A549 (cell line): ENCODE measurements at regions not wholly inside any gene's neighbourhood (a gene's known extent, or its start where the extent isn't known, plus 50 kb on each side); places are given as distances from the start of the nearest gene placed in this dataset.

ENCODE experiments used
- ATAC-seq, 2 experiments: fragments of 200-7000 bp in 1 of 2; fragments of >200 bp in 1 of 2; cut with Nextera tagmentation in 1 of 2; cut with Tn5 transposase in 1 of 2; 3 replicates each; pipeline versions ENCODE4 v1.8.0 to v1.9.1; 2018 to 2020; ENCODE audit warnings: mild to moderate bottlenecking in 1 of 2, moderate library complexity in 1 of 2
- CTCF ChIA-PET: fragments of 300-600 bp; sonication (Branson Sonifier 250); formaldehyde crosslinking; extraction: SDS; loops from one replicate; lab custom pipeline; 2021; ENCODE audit warnings: antibody characterized with exemption, inconsistent platforms; lab: Yijun Ruan, JAX
- POLR2A ChIA-PET: fragments of 350-600 bp; formaldehyde crosslinking; extraction: SDS; loops from one replicate; lab custom pipeline; 2021; ENCODE audit warnings: antibody characterized with exemption, inconsistent platforms; lab: Yijun Ruan, JAX
- DNase-seq, 2 experiments: peaks; one replicate each; pipeline versions ENCODE4 v3.0.0 to v3.0.0-alpha.2; 2011 to 2016; ENCODE audit warnings: low read depth in 1 of 2, low spot score in 1 of 2
- FAIRE-seq: peaks from 2 replicates; lab custom pipeline; 2011; peaks lifted over from hg19 to GRCh38; lab: Jason Lieb, UNC
- H3K27ac ChIP-seq, 2 experiments: fragments of >200 bp; sonication (Bioruptor Twin); formaldehyde crosslinking; 3 replicates each; pipeline ENCODE4 v1.5.1; 2016 to 2017
- H3K4me1 ChIP-seq: fragments of >200 bp; sonication (Bioruptor Twin); formaldehyde crosslinking; 3 replicates; pipeline ENCODE4 v1.6.1; 2016
- H3K4me2 ChIP-seq: fragments of >200 bp; sonication (Bioruptor Twin); formaldehyde crosslinking; 3 replicates; pipeline ENCODE4 v1.6.1; 2016
- H3K4me3 ChIP-seq: fragments of >200 bp; sonication (Bioruptor Twin); formaldehyde crosslinking; 3 replicates; pipeline ENCODE4 v1.5.1; 2016
- H3K9me3 ChIP-seq: fragments of >200 bp; sonication (Bioruptor Twin); formaldehyde crosslinking; 3 replicates; pipeline ENCODE4 v1.6.1; 2016
- CBX2 ChIP-seq: fragments of 200-600 bp; sonication (generic); IDR thresholded peaks from 2 replicates; pipeline ENCODE4 v1.6.1; 2016; ENCODE audit warnings: low read depth, mild to moderate bottlenecking, borderline replicate concordance
- E2F6 ChIP-seq: IDR thresholded peaks from 2 replicates; pipeline ENCODE4 v1.6.1; 2012; ENCODE audit warnings: low read depth, borderline replicate concordance
- EHMT2 ChIP-seq: fragments of 200-600 bp; sonication (generic); IDR thresholded peaks from 2 replicates; pipeline ENCODE4 v1.6.1; 2016; ENCODE audit warnings: antibody characterized with exemption, low read depth, mild to moderate bottlenecking, moderate library complexity
- ESRRA ChIP-seq: fragments of 150-350 bp; IDR thresholded peaks from 2 replicates; pipeline ENCODE4 v1.6.1; 2014; ENCODE audit warnings: mild to moderate bottlenecking, low read length, borderline replicate concordance
- FOSL2 ChIP-seq, 2 experiments: fragments of 450-650 bp in 1 of 2; fragments of >200 bp in 1 of 2; sonication (Bioruptor Twin) in 1 of 2; formaldehyde crosslinking; IDR thresholded peaks; 2 replicates each; pipeline versions ENCODE4 v1.5.0 to v1.6.1; 2016 to 2020; ENCODE audit warnings: mild to moderate bottlenecking in 1 of 2, moderate library complexity in 1 of 2
- HDAC2 ChIP-seq: fragments of 200-600 bp; sonication (generic); IDR thresholded peaks from 2 replicates; pipeline ENCODE4 v1.6.1; 2016
- HOXA7 ChIP-seq: fragments of 250-450 bp; sonication (Bioruptor Pico); IDR thresholded peaks from 2 replicates; pipeline ENCODE4 v1.5.0; 2020; ENCODE audit warnings: mild to moderate bottlenecking, moderate library complexity
- KDM5A ChIP-seq: fragments of 200-600 bp; sonication (generic); IDR thresholded peaks from 2 replicates; pipeline ENCODE4 v1.6.1; 2016; ENCODE audit warnings: antibody characterized with exemption, mild to moderate bottlenecking
- MAFK ChIP-seq: fragments of 450-650 bp; IDR thresholded peaks from 2 replicates; pipeline ENCODE4 v1.6.1; 2014; ENCODE audit not compliant: partially characterized antibody
- MAZ ChIP-seq: fragments of 150-350 bp; IDR thresholded peaks from 2 replicates; pipeline ENCODE4 v1.6.1; 2014; ENCODE audit warnings: antibody characterized with exemption, low read depth, low read length, borderline replicate concordance
- MYC ChIP-seq: IDR thresholded peaks from 2 replicates; pipeline ENCODE4 v1.6.1; 2012; ENCODE audit warnings: mild to moderate bottlenecking, inconsistent platforms, low read length, improper control_type of control experiment, borderline replicate concordance
- NFE2L2 ChIP-seq: fragments of 150-350 bp; conservative IDR thresholded peaks from 2 replicates; pipeline ENCODE4 v1.6.1; 2014; ENCODE audit warnings: low read length
- NPAS2 ChIP-seq: fragments of 250-450 bp; sonication (Bioruptor Pico); IDR thresholded peaks from 2 replicates; pipeline ENCODE4 v1.8.0; 2022; ENCODE audit warnings: mild to moderate bottlenecking, moderate library complexity, borderline replicate concordance
- POLR2AphosphoS2 ChIP-seq: conservative IDR thresholded peaks from 2 replicates; pipeline ENCODE4 v1.6.1; 2012; ENCODE audit warnings: low read length, improper control_type of control experiment, inconsistent platforms
- RARB ChIP-seq: fragments of 250-450 bp; sonication (Bioruptor Pico); IDR thresholded peaks from 2 replicates; pipeline ENCODE4 v1.8.0; 2021; ENCODE audit warnings: mild to moderate bottlenecking, moderate library complexity
- REST ChIP-seq: fragments of 200-600 bp; sonication (generic); IDR thresholded peaks from 2 replicates; pipeline ENCODE4 v1.6.1; 2016; ENCODE audit warnings: antibody characterized with exemption, mild to moderate bottlenecking, moderate library complexity
- RFX5 ChIP-seq: fragments of 450-650 bp; IDR thresholded peaks from 2 replicates; pipeline ENCODE4 v1.7.1; 2014; ENCODE audit warnings: antibody characterized with exemption, mild to moderate bottlenecking, moderate library complexity
- SMC3 ChIP-seq: fragments of >200 bp; sonication (Bioruptor Twin); formaldehyde crosslinking; IDR thresholded peaks from 3 replicates; pipeline ENCODE4 v1.6.1; 2018; ENCODE audit warnings: inconsistent platforms
- SREBF2 ChIP-seq: fragments of 450-650 bp; IDR thresholded peaks from 2 replicates; pipeline ENCODE4 v1.6.1; 2014; ENCODE audit warnings: mild to moderate bottlenecking, moderate library complexity
- TFCP2L1 ChIP-seq: fragments of 250-450 bp; sonication (Bioruptor Pico); IDR thresholded peaks from 2 replicates; pipeline ENCODE4 v1.5.0; 2021; ENCODE audit warnings: mild to moderate bottlenecking
- TP53 ChIP-seq: fragments of 250-450 bp; sonication (Bioruptor Pico); IDR thresholded peaks from 2 replicates; pipeline ENCODE4 v1.5.0; 2021; ENCODE audit warnings: mild to moderate bottlenecking, moderate library complexity
- ZC3H11A ChIP-seq: fragments of 450-650 bp; IDR thresholded peaks from 2 replicates; pipeline ENCODE4 v1.6.1; 2014; ENCODE audit warnings: antibody characterized with exemption, mild to moderate bottlenecking
- ZFP36 ChIP-seq: fragments of 450-650 bp; IDR thresholded peaks from 2 replicates; pipeline ENCODE4 v1.6.1; 2014; ENCODE audit warnings: borderline replicate concordance; ENCODE audit not compliant: partially characterized antibody
- ZNF302 ChIP-seq: fragments of 250-450 bp; sonication (Bioruptor Pico); IDR thresholded peaks from 2 replicates; pipeline ENCODE4 v1.9.0; 2021; ENCODE audit warnings: inconsistent platforms, mild to moderate bottlenecking, moderate library complexity
- WGBS: methylation state at CpG from one replicate; pipeline ENCODE4 v1.1.6; 2017; ENCODE audit errors: missing lambda C conversion rate; 5-methylcytosine and 5-hydroxymethylcytosine counted together
- TF ChIP-seq, protein P1 (sequence below): IDR thresholded peaks from 2 replicates; pipeline ENCODE4 v1.6.1; 2012
- TF ChIP-seq, protein P2 (sequence below): fragments of 250-450 bp; sonication (Bioruptor Pico); IDR thresholded peaks from 2 replicates; pipeline ENCODE4 v1.5.0; 2020; ENCODE audit warnings: low read depth, mild to moderate bottlenecking, moderate library complexity
- TF ChIP-seq, protein P3 (sequence below): fragments of 250-450 bp; sonication (Bioruptor Pico); IDR thresholded peaks from 2 replicates; pipeline ENCODE4 v1.5.0; 2021; ENCODE audit warnings: mild to moderate bottlenecking, moderate library complexity, borderline replicate concordance
- TF ChIP-seq, protein P4 (sequence below): fragments of >200 bp; sonication (Bioruptor Twin); formaldehyde crosslinking; IDR thresholded peaks from 3 replicates; pipeline ENCODE4 v1.6.1; 2016

DNA sequence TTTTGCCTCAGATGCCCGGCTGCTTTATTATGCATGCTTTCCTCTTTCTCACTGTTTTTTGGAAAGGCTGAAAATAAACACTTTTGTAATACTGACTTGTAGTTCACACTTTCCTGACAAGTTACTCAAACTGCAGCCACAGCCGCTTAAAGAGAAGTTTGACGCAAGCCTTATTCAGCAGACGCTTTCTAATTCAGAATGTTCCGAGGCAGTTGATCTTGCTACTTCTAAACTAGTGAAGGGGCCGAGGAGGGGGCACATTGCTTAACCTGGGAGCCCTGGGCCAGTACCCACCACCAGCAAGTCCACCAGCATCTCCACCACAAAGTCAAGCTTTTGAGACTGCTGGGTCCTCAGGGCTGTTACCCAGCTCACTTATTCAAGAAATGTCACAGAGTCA is 71.8 kb upstream of the SPRED2 start:
- Histone ChIP-seq H3K4me3 (no peak overlapping the region), H3K9me3 (no peaks in the 10 kb centered on the region), H3K27ac (no peak overlapping the region), H3K4me1 (no peaks in the 10 kb centered on the region), H3K4me2 (no peak overlapping the region)
- FAIRE-seq: no peak
- ChIA-PET POLR2A (interaction anchor here (0.6 kb wide), 1 partner anchor 195 kb away, joined by 8 read pairs; no protein-coding TSS in a partner anchor), CTCF (interaction anchor here (0.6 to 1.8 kb wide), 4 partner anchors 13 to 49 kb away, joined by 3 to 4 read pairs (median 3); no protein-coding TSS in a partner anchor)
- DNase-seq: no peak
- ATAC-seq: no peak
- TF ChIP-seq, protein P1, sequence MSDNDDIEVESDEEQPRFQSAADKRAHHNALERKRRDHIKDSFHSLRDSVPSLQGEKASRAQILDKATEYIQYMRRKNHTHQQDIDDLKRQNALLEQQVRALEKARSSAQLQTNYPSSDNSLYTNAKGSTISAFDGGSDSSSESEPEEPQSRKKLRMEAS: no peak
- TF ChIP-seq FOSL2 (IDR thresholded peaks at IDR 0.05): no peak
- no peak for TF ChIP-seq FOSL2 (CRISPR knock-in tag; IDR thresholded peaks at IDR 0.05)
- TF ChIP-seq, protein P2, sequence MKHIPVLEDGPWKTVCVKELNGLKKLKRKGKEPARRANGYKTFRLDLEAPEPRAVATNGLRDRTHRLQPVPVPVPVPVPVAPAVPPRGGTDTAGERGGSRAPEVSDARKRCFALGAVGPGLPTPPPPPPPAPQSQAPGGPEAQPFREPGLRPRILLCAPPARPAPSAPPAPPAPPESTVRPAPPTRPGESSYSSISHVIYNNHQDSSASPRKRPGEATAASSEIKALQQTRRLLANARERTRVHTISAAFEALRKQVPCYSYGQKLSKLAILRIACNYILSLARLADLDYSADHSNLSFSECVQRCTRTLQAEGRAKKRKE (CRISPR knock-in tag): no peak
- TF ChIP-seq SREBF2: no peak
- TF ChIP-seq TP53 (CRISPR knock-in tag): no peak
- no peak for TF ChIP-seq KDM5A
- no peak for TF ChIP-seq TFCP2L1 (CRISPR knock-in tag)
- no peak for TF ChIP-seq CBX2
- no peak for TF ChIP-seq MAFK
- no peak for TF ChIP-seq NPAS2
- no peak for TF ChIP-seq NFE2L2
- TF ChIP-seq ZC3H11A: no peak
- TF ChIP-seq MYC: no peak
- TF ChIP-seq, protein P3, sequence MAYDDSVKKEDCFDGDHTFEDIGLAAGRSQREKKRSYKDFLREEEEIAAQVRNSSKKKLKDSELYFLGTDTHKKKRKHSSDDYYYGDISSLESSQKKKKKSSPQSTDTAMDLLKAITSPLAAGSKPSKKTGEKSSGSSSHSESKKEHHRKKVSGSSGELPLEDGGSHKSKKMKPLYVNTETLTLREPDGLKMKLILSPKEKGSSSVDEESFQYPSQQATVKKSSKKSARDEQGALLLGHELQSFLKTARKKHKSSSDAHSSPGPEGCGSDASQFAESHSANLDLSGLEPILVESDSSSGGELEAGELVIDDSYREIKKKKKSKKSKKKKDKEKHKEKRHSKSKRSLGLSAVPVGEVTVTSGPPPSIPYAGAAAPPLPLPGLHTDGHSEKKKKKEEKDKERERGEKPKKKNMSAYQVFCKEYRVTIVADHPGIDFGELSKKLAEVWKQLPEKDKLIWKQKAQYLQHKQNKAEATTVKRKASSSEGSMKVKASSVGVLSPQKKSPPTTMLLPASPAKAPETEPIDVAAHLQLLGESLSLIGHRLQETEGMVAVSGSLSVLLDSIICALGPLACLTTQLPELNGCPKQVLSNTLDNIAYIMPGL (CRISPR knock-in tag): no peak
- no peak for TF ChIP-seq MAZ
- TF ChIP-seq ZFP36: no peak
- no peak for TF ChIP-seq ESRRA
- 74% methylated on average over 6 of the region's 6 CpGs for WGBS

GRCh38 chr2:65503746-65504145 is 71.3 kb upstream of the SPRED2 start:
- ChIA-PET CTCF (interaction anchor here (0.6 to 1.1 kb wide), 3 partner anchors 14 to 39 kb away, joined by 3 read pairs; no protein-coding TSS in a partner anchor), POLR2A (no interaction called here)
- 44% methylated on average over 5 of the region's 5 CpGs for WGBS
- no peak for FAIRE-seq
- no peak for DNase-seq
- Histone ChIP-seq H3K4me3 (no peak overlapping the region), H3K4me1 (no peaks in the 10 kb centered on the region), H3K27ac (no peak overlapping the region), H3K9me3 (no peaks in the 10 kb centered on the region), H3K4me2 (no peak overlapping the region)
- no peak for ATAC-seq
- TF ChIP-seq REST: no peak
- no peak for TF ChIP-seq HDAC2
- TF ChIP-seq EHMT2: no peak
- TF ChIP-seq FOSL2 (IDR thresholded peaks at IDR 0.05): no peak
- no peak for TF ChIP-seq FOSL2 (CRISPR knock-in tag; IDR thresholded peaks at IDR 0.05)
- no peak for TF ChIP-seq RARB
- no peak for TF ChIP-seq E2F6
- TF ChIP-seq POLR2AphosphoS2: no peak
- no peak for TF ChIP-seq KDM5A
- TF ChIP-seq, protein P2 (CRISPR knock-in tag): no peak
- no peak for TF ChIP-seq ZNF302 (CRISPR knock-in tag)
- TF ChIP-seq RFX5: no peak
- TF ChIP-seq, protein P4, sequence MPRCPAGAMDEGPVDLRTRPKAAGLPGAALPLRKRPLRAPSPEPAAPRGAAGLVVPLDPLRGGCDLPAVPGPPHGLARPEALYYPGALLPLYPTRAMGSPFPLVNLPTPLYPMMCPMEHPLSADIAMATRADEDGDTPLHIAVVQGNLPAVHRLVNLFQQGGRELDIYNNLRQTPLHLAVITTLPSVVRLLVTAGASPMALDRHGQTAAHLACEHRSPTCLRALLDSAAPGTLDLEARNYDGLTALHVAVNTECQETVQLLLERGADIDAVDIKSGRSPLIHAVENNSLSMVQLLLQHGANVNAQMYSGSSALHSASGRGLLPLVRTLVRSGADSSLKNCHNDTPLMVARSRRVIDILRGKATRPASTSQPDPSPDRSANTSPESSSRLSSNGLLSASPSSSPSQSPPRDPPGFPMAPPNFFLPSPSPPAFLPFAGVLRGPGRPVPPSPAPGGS: no peak
- TF ChIP-seq SMC3: no peak
- TF ChIP-seq, protein P1: no peak
- TF ChIP-seq MAFK: no peak
- TF ChIP-seq HOXA7 (CRISPR knock-in tag): no peak
